MM.1S (cell line): ENCODE measurements at regions not wholly inside any gene's neighbourhood (a gene's known extent, or its start where the extent isn't known, plus 50 kb on each side); places are given as distances from the start of the nearest gene placed in this dataset.

Experiments used
- DNase-seq: peaks from one replicate; pipeline ENCODE4 v3.0.0-alpha.2; 2015
- H2AFZ ChIP-seq: fragments of 300-600 bp; sonication (generic); 2 replicates; pipeline ENCODE4 v1.6.0; 2016; ENCODE audit warnings: antibody characterized with exemption, low read length
- H3F3A ChIP-seq: fragments of 300-600 bp; sonication (generic); 2 replicates; pipeline ENCODE4 v1.6.1; 2016; ENCODE audit warnings: mild to moderate bottlenecking, antibody characterized with exemption, low read length, moderate library complexity, mixed read lengths; ENCODE audit not compliant: insufficient read depth
- H3K27ac ChIP-seq: fragments of 300-600 bp; sonication (generic); 2 replicates; pipeline ENCODE4 v1.5.1; 2016; ENCODE audit warnings: mild to moderate bottlenecking, low read length
- H3K27me3 ChIP-seq: fragments of 300-600 bp; sonication (generic); replicated peaks from 2 replicates; pipeline ENCODE4 v1.6.0; 2016; ENCODE audit warnings: low read length; ENCODE audit not compliant: insufficient read depth
- H3K36me3 ChIP-seq: fragments of 300-600 bp; sonication (generic); replicated peaks from 2 replicates; pipeline ENCODE4 v1.6.1; 2016; ENCODE audit warnings: mild to moderate bottlenecking, low read length, mixed read lengths; ENCODE audit not compliant: insufficient read depth
- H3K4me1 ChIP-seq: fragments of 300-600 bp; sonication (generic); 2 replicates; pipeline ENCODE4 v1.6.1; 2016; ENCODE audit warnings: low read length, mixed read lengths
- H3K4me2 ChIP-seq: fragments of 300-600 bp; sonication (generic); 2 replicates; pipeline ENCODE4 v1.6.0; 2016; ENCODE audit warnings: low read depth, low read length
- H3K4me3 ChIP-seq: fragments of 300-600 bp; sonication (generic); 2 replicates; pipeline ENCODE4 v1.5.1; 2016; ENCODE audit warnings: low read length, mixed read lengths
- H3K79me2 ChIP-seq: fragments of 300-600 bp; sonication (generic); 2 replicates; pipeline ENCODE4 v1.6.1; 2016; ENCODE audit warnings: mixed run types, low read length, mixed read lengths
- H3K9ac ChIP-seq: fragments of 300-600 bp; sonication (generic); 2 replicates; pipeline ENCODE4 v1.6.1; 2016; ENCODE audit warnings: low read length, mixed read lengths
- H3K9me2 ChIP-seq: fragments of 300-600 bp; sonication (generic); replicated peaks from 2 replicates; pipeline ENCODE4 v1.6.1; 2016; ENCODE audit warnings: mild to moderate bottlenecking, low read length, mixed read lengths; ENCODE audit not compliant: insufficient read depth
- H3K9me3 ChIP-seq: fragments of 300-600 bp; sonication (generic); replicated peaks from 2 replicates; pipeline ENCODE4 v1.6.1; 2016; ENCODE audit warnings: mild to moderate bottlenecking, low read length, mixed read lengths; ENCODE audit not compliant: insufficient read depth
- H4K20me1 ChIP-seq: fragments of 300-600 bp; sonication (generic); 2 replicates; pipeline ENCODE4 v1.6.1; 2016; ENCODE audit warnings: mild to moderate bottlenecking, low read length, moderate library complexity, mixed read lengths; ENCODE audit not compliant: insufficient read depth
- EZH2 ChIP-seq: fragments of 300-600 bp; sonication (generic); optimal IDR thresholded peaks from 2 replicates; pipeline ENCODE3; 2017; ENCODE audit warnings: low read depth, mild to moderate bottlenecking, antibody characterized with exemption, low read length, mixed read lengths
- EZH2phosphoT487 ChIP-seq: fragments of 300-600 bp; sonication (generic); IDR thresholded peaks from 2 replicates; pipeline ENCODE4 v1.6.1; 2018; ENCODE audit warnings: antibody characterized with exemption, low read length
- TF ChIP-seq, protein P1 (sequence below): fragments of 300-600 bp; sonication (generic); IDR thresholded peaks from 2 replicates; pipeline ENCODE4 v1.5.1; 2016; ENCODE audit warnings: antibody characterized with exemption, low read length, mixed read lengths

DNA sequence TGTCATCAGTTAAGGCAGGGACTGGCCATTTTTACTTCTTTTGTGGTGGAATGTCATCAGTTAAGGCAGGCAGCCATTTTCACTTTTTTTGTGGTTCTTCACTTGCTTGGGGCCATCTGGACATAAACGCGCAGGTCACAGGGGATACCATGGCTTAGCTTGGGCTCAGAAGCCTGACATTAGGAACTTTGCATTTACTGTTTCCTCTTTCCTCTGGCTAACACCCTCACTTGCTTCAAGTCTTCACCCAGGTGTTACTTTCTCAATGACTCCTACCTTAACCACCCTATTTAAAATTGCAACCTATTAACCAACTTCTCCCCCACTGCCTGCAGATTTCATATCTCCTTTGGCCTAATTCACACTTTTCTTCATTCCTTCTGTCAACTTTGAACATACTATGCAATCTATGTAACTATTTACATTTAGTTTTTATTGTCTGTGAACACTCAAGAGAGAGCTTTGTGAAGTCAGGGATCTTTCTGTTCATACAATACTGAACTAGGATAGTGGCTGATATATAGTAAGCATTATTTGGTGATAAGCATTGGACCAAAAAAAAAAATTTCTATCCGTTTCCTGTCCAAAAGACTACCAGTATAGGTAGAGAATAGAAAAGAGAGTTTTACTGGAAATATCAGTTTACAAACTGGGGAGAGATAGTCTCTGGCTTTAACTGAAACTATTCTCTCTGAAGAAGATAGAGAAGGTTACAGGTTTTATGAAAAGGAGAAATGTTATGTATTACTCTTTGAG lies 600.1 kb upstream of the ZNF804A start:
- Histone ChIP-seq H3K27me3 (no peaks in the 10 kb centered on the region), H3K4me3 (no peak overlapping the region), H3K27ac (no peak overlapping the region), H3K4me1 (no peaks in the 10 kb centered on the region), H3K9me3 (no peaks in the 10 kb centered on the region; the same call in 1 of the 2 replicates), H2AFZ (no peak overlapping the region), H4K20me1 (no peaks in the 10 kb centered on the region), H3K4me2 (no peak overlapping the region), H3K36me3 (no peaks in the 10 kb centered on the region), H3F3A (no peaks in the 10 kb centered on the region), H3K79me2 (no peaks in the 10 kb centered on the region), H3K9ac (no peak overlapping the region), H3K9me2 (no peaks in the 10 kb centered on the region)
- TF ChIP-seq, protein P1, sequence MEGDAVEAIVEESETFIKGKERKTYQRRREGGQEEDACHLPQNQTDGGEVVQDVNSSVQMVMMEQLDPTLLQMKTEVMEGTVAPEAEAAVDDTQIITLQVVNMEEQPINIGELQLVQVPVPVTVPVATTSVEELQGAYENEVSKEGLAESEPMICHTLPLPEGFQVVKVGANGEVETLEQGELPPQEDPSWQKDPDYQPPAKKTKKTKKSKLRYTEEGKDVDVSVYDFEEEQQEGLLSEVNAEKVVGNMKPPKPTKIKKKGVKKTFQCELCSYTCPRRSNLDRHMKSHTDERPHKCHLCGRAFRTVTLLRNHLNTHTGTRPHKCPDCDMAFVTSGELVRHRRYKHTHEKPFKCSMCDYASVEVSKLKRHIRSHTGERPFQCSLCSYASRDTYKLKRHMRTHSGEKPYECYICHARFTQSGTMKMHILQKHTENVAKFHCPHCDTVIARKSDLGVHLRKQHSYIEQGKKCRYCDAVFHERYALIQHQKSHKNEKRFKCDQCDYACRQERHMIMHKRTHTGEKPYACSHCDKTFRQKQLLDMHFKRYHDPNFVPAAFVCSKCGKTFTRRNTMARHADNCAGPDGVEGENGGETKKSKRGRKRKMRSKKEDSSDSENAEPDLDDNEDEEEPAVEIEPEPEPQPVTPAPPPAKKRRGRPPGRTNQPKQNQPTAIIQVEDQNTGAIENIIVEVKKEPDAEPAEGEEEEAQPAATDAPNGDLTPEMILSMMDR = no peak
- TF ChIP-seq EZH2phosphoT487 (no peak), EZH2 (no peak)
- no peak for DNase-seq

DNA sequence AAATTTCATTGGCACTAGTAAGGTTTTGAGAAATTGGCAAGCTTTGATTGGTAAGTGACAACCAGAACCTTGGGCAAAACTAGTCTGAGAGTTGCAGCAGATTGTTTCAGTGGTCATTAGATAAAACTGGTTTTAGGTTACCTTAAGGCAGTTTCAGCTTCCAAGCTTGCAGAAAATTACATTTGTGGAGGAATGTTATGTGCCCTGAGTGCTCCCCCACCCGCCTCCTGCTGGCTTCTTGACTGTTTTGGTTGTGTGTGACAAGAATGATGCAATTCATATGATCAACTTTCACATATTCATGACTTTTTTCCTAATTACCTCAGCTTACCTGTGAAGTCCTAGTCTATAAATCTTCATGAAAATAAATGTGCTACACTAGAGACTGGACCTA lies 599.5 kb upstream of the ZNF804A start:
- Histone ChIP-seq H3K4me1 (no peaks in the 10 kb centered on the region), H3K4me2 (no peak overlapping the region), H3K36me3 (no peaks in the 10 kb centered on the region), H3K27me3 (no peaks in the 10 kb centered on the region), H4K20me1 (no peaks in the 10 kb centered on the region), H3K9me3 (no peaks in the 10 kb centered on the region; the same call in 1 of the 2 replicates), H3F3A (no peaks in the 10 kb centered on the region), H3K27ac (no peak overlapping the region), H2AFZ (no peak overlapping the region), H3K79me2 (no peaks in the 10 kb centered on the region), H3K4me3 (no peak overlapping the region), H3K9me2 (no peaks in the 10 kb centered on the region), H3K9ac (no peak overlapping the region)
- no peak for TF ChIP-seq EZH2
- TF ChIP-seq EZH2phosphoT487 = no peak
- TF ChIP-seq, protein P1 = no peak
- DNase-seq = no peak

DNA sequence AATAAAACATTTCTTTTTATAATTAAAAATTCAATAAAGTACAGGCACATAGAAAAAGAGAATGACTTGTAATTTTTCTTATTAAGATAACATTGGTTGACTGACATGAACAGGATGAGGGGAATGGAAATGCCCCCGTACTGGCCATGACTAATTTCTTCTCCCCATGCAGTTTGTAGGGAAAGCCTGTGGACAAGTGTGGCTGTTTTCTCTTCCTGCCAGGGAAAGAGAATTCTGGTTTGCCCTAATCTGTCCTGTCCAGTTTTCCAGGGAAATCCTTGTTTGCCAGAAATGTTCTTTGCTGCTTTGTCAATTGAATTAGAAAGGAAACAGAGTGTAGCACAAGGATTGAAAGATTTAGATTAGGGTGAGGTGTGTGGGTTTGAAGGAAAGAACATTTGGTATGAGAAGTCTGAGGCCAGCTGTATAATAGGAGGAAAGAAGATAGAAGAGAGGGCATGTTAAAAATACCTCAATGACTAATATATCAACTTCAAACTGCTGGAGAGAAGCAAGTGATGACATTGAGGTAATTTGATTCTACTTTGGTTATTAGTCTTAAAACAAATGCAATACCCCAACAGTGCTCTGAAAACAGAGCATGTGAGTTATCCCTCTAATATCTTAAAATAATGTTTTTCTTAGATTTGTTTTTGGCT lies 593.9 kb upstream of the ZNF804A start:
- Histone ChIP-seq H3F3A (no peaks in the 10 kb centered on the region), H3K27me3 (no peaks in the 10 kb centered on the region), H3K79me2 (no peaks in the 10 kb centered on the region), H4K20me1 (no peaks in the 10 kb centered on the region), H3K4me3 (no peak overlapping the region), H3K9ac (no peak overlapping the region), H3K27ac (no peak overlapping the region), H3K36me3 (no peaks in the 10 kb centered on the region), H3K4me1 (no peaks in the 10 kb centered on the region), H3K9me2 (no peaks in the 10 kb centered on the region), H3K9me3 (no peaks in the 10 kb centered on the region), H2AFZ (no peak overlapping the region), H3K4me2 (no peak overlapping the region)
- DNase-seq = no peak
- TF ChIP-seq, protein P1 = no peak
- TF ChIP-seq EZH2 (no peak), EZH2phosphoT487 (no peak)
